Left ventricle myocardium inferior (tissue), 1 donor: ENCODE measurements at regions not wholly inside any gene's neighbourhood (a gene's known extent, or its start where the extent isn't known, plus 50 kb on each side); places are given as distances from the start of the nearest gene placed in this dataset.

ENCODE experiments used
- DNase-seq: peaks from one replicate; pipeline ENCODE4 v3.0.0-alpha.2; 2020
- H3K27ac ChIP-seq: fragments of 200-600 bp; replicated peaks from 2 replicates; pipeline ENCODE4 v1.8.0; 2021
- H3K27me3 ChIP-seq: fragments of 200-600 bp; 2 replicates; pipeline ENCODE4 v1.8.0; 2021; ENCODE audit warnings: low read depth
- H3K36me3 ChIP-seq: fragments of 200-600 bp; 2 replicates; pipeline ENCODE4 v1.8.0; 2021
- H3K4me1 ChIP-seq: fragments of 200-600 bp; 2 replicates; pipeline ENCODE4 v1.8.0; 2021
- H3K4me3 ChIP-seq: fragments of 200-600 bp; 2 replicates; pipeline ENCODE4 v1.8.0; 2021; ENCODE audit warnings: mild to moderate bottlenecking, moderate library complexity
- H3K9me3 ChIP-seq: fragments of 200-600 bp; replicated peaks from 2 replicates; pipeline ENCODE4 v1.8.0; 2021
- CTCF ChIP-seq: fragments of 200-600 bp; IDR thresholded peaks from 2 replicates; pipeline ENCODE4 v1.8.0; 2021; ENCODE audit warnings: antibody characterized with exemption, mild to moderate bottlenecking, borderline replicate concordance
- intact Hi-C: fragments of 100-400 bp; cut with micrococcal nuclease; formaldehyde crosslinking; loops from one replicate; pipeline ENCODE4 v1.11.0; 2022
- donor health status: DM: no; HTN: yes; CAD: no; lungs with severe emphysema.

GRCh38 chrX:150196285-150196684 is 166.8 kb upstream of the MAMLD1 start:
- intact Hi-C loops, result no loop called here
- Histone ChIP-seq H3K27ac (no peak overlapping the region), H3K4me1 (no peaks in the 10 kb centered on the region), H3K9me3 (no peaks in the 10 kb centered on the region), H3K4me3 (no peak overlapping the region), H3K27me3 (no peaks in the 10 kb centered on the region), H3K36me3 (no peaks in the 10 kb centered on the region)
- no peak for TF ChIP-seq CTCF
- no peak for DNase-seq

DNA sequence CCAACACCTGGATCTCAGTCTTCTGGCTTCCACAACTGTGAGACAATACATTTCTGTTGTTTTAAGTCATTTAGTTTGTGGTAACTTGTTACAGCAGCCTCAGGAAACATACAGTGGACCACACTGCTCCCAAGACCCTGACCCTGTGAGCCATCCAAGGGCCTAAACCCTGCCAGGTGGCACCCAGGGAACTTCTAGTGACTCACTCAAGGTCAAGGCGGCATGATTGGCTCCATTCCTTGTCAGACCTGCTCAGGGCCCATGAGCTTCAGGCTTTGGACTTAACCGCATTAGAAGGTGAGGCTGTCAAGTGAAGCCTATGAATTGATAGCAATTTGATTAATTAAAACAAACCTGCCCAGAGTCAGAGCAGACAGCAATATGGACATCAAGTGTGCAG is 165.7 kb upstream of the MAMLD1 start:
- H3K4me3 ChIP-seq, result no peak overlapping the region
- intact Hi-C loops, result no loop called here
- no peak for TF ChIP-seq CTCF

GRCh38 chrX:150198776-150199175 is 164.3 kb upstream of the MAMLD1 start:
- no peak for TF ChIP-seq CTCF
- Histone ChIP-seq H3K27me3 (no peaks in the 10 kb centered on the region), H3K4me3 (no peak overlapping the region), H3K9me3 (no peaks in the 10 kb centered on the region), H3K27ac (no peak overlapping the region), H3K36me3 (no peaks in the 10 kb centered on the region), H3K4me1 (no peaks in the 10 kb centered on the region)
- intact Hi-C loops, result no loop called here
- DNase-seq, result no peak

More for the DNA sequence above, 165.7 kb upstream of the MAMLD1 start:
- DNase-seq, result no peak
- Histone ChIP-seq H3K27me3 (no peaks in the 10 kb centered on the region), H3K27ac (no peak overlapping the region), H3K9me3 (no peaks in the 10 kb centered on the region), H3K4me1 (no peaks in the 10 kb centered on the region), H3K36me3 (no peaks in the 10 kb centered on the region)

DNA sequence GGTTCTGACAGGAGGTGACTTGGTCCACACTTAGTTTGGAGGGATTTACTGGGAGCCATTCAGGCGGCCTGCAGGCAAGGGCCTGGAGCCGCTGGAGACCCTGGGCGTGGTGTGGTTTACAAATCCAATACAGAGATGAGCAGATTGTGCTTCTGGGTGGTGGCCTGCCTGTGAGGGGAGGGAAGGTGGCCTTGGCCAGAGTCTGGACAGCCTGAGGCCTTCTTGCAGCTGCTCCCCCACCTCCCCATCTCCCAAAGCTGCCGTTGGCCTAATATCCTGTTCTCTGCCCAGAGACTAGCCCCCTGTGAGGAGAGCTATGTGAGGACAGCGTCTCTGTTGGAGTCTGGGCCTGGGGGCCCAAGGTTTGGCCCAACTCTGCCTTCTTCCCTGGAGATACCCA is 163.9 kb upstream of the MAMLD1 start:
- Histone ChIP-seq H3K4me1 (no peaks in the 10 kb centered on the region), H3K27ac (no peak overlapping the region), H3K36me3 (no peaks in the 10 kb centered on the region), H3K4me3 (no peak overlapping the region), H3K27me3 (no peaks in the 10 kb centered on the region), H3K9me3 (no peaks in the 10 kb centered on the region)
- DNase-seq, result no peak
- no peak for TF ChIP-seq CTCF
- intact Hi-C loops, result no loop called here

GRCh38 chrX:150199803-150200202 is 163.3 kb upstream of the MAMLD1 start:
- Histone ChIP-seq H3K9me3 (no peaks in the 10 kb centered on the region), H3K4me1 (no peaks in the 10 kb centered on the region), H3K4me3 (no peak overlapping the region), H3K36me3 (no peaks in the 10 kb centered on the region), H3K27me3 (no peaks in the 10 kb centered on the region), H3K27ac (no peak overlapping the region)
- no peak for DNase-seq
- intact Hi-C loops, result no loop called here
- no peak for TF ChIP-seq CTCF

GRCh38 chrX:150200361-150200760 is 162.8 kb upstream of the MAMLD1 start:
- intact Hi-C loops, result no loop called here
- no peak for DNase-seq
- Histone ChIP-seq H3K4me1 (no peaks in the 10 kb centered on the region), H3K9me3 (no peaks in the 10 kb centered on the region), H3K36me3 (no peaks in the 10 kb centered on the region), H3K27ac (no peak overlapping the region), H3K27me3 (no peaks in the 10 kb centered on the region), H3K4me3 (no peak overlapping the region)
- no peak for TF ChIP-seq CTCF
